ENCODE measurements at regions not wholly inside any gene's neighbourhood (a gene's known extent, or its start where the extent isn't known, plus 50 kb on each side); places are given as distances from the start of the nearest gene placed in this dataset.

DNA sequence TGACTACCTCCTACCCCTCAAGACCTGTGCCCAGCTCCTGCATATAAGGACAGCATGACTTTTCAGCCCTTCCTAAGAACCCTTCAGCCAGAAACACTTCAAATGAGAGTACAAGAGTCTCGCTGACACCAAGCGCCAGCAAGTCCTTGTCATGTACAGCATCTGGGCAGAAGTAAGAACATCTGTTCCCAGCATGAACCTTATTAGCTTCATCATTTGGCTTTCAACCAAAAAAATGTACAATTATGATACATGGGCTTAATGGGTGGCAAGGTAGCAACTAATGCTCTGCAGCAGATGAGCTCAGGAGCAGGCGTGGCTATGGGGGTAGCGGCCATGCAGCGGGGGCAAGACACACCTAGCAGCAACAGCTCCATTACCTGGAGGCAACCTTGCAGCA is 487.6 kb downstream of the COG6 start:
- no peak for DNase-seq (ENCODE audit: low read depth)

DNA sequence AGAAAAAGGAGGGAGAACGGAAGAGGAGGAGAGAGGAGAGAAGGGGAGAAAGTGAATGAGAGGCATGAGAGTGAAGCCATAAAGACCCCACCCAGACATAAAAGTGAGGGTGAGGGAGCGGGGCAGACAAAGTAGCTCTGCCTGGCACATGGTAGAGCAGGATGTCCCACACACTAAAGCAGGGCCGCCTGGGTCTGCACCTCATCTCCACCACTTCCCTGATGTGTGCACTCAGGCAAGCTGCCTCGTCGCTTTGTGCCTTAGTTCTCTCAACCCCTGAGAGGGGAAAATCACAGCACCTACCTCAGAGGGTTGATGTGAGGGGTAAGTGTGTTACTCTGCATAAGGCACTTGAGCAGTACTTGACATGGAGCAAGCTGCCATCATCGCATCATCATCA is 488.1 kb downstream of the COG6 start:
- DNase-seq (ENCODE audit: low read depth): no peak

DNA sequence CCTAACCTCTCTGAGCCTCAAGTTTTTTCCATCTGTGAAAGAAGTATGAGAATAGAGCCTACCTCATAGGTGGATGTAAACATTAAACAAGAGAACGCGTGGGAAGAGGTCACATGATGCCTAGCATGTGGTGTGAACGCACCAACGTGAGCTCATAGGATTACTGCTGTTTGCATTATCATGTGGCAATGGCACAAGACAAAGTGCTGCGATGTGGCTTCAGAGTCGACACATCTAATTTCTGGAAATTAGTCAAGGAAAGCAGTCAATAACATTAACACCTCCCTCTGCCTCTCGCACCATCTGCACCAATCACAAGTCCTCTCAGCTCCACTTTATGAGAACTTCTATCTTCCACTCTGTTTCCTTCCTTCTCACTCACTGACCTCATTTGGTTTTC is 489.7 kb downstream of the COG6 start:
- no peak for DNase-seq (ENCODE audit: low read depth)

DNA sequence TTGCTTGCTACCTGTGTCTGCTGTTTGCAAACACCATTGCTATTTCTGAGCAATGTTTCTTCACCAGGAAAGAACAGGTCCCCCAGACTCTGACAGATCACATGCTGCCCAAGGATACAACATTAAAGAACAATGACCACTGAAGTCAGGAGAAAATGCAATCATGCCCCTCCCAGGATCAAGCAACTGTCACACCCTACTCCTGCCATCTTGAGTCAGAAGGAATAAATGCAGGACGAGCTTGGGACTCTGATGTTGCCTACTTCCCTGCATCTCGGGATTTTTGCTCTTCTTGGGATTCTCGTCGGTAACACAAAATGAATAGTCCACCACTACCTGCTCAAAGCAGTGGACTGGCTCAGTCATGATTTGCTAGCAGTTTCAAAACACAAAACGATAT is 490.6 kb downstream of the COG6 start:
- no peak for DNase-seq (ENCODE audit: low read depth)

DNA sequence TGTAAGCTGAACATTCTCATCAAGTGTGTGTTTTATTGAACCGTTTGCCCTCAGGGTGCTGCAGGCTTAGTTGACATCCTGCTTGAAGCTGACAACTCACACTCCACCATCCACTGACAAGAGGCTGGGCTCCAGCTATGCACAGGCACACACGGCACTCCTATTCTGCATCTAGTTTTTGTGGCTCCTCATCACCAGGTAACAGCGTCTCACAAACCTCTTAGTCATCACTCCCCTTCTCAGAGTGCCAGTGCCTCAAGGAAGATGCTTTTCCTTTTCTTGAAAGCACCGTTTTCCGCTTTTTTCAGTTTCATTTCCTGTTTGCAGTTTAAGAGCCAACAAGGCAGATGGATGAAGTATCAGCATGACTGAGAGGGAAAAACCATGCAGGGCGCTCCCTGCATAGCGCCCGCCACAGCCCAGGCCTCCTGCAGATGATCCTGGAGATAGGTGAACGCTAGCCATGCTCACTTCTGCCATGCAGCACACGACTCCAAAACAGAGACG is 491.2 kb downstream of the COG6 start:
- DNase-seq (ENCODE audit: low read depth): peak; percentile 68

DNA sequence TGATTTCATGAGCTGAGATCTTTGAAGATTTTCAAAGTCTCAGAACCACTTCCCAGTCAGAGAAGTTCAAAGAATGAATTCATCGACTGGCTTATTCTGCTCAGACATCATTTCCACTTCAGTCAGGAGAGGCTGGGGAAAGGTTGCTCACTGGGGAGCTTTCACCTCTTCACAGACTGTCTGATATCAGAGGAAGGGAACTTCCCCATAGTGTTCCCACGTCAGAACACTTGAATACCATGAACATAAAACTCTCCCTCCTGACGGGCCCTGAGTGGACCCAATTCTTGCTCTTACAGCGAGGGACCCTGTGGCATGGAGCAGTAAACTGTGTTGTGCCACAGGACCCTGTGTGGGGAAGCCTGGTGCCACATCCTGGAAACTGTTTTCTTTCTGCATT is 492.6 kb downstream of the COG6 start:
- no peak for DNase-seq (ENCODE audit: low read depth)

DNA sequence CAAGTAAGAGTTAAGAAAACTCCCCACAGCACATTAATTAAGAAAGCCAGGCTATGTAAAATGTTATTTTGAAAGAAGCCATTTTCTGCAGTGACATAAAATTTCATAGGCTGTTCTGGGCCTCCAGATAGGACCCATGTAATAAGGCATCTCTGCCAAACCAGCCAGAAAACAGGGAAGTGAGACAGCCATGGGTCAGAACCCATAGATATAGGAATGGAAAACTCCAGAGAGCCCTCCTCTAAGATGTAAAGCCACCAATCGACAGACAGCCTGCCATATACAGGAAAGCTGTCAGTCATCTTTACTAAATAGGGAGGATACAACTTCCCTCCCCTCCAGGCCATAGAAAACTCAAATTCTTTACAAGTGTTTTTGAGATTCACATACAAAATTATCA is 493.3 kb downstream of the COG6 start:
- no peak for DNase-seq (ENCODE audit: low read depth)

DNA sequence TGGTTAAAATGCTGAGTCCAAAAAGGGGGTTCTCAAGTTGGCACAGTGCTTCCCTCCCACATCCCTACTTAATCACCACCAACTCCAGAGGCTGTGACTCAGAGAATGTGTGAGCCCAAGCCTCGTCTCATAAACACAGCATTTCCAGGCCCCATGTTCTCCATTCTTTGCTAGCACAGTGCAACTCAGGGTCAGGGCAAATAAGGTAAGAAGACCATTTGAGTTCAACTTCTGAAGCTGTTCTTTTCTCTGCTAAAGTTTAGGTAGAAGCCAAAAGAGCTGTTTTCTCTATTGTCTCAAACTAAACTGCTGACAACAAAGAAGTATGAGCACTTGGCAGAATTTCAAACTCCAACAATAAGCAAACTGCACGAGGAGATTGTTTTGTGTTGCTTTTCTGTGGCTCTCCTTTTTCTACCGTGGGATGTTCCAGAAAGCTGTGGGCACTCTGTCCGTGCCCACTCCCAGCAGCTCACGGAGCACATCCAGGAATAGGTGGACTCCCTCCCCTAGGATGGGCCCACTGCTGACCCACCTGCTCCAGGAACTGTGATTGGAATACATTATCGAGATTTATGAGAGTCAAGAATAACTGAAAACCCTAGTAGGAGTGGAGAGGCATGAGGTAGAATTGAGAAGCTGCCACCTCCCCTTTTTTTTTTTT is 494.3 kb downstream of the COG6 start:
- peak; percentile 89 for DNase-seq (ENCODE audit: low read depth)

DNA sequence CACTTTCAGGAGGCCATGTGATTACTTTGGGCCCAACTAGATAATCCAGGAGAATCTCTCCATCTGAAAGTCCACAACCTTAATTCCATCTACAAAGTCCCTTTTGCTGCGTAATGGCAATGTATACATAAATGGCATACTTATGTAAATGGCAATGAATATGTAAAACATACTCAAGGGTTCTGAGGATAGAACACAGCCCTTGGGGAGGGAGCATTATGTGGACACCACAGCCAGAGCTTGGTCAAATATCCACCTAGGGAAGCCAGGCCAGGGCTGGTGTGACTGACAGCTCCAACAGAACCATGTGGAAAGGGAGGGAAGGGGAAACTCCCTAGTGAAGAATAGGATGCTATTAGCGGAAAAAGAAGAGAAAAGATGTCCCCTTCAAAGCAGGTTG is 496.2 kb downstream of the COG6 start:
- DNase-seq (ENCODE audit: low read depth): no peak

DNA sequence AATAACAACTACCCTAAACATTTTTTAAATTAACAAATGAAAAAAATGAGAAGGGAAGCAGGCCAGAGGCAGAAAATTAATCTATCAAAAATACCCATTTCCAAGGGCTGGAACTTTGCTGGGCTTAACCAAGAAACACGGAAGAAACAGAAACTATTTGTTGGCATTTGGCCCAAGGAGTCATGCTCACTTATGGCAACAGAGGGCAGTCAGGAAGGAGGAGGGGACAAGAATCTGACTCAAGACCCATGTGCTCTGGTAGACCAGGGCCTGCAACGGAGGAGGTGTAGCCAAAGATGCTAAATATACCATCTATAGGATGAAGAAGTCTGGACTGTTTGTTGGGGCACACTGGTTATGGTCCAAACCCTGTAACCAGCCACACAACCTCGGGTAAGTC is 496.7 kb downstream of the COG6 start:
- DNase-seq (ENCODE audit: low read depth): peak; percentile 78

DNA sequence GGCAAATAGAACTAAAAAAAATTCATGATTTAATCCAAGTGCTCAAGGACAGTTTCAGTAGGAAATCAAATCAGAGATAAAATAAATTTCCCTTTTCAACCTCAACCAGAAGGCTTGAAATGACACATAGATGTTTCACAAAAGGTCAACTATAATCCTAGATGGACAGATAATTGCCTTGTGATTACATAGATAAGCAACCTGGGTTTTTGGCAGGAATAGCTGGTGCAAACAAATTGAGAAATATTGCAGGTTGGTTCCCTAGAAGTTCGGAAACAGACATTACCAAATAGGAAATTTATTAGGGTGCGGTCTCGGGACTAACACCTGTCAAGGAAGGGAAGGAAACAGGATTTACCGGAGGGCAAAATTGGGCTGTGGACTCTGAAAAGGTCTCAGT is 497.5 kb downstream of the COG6 start:
- no peak for DNase-seq (ENCODE audit: low read depth)

DNA sequence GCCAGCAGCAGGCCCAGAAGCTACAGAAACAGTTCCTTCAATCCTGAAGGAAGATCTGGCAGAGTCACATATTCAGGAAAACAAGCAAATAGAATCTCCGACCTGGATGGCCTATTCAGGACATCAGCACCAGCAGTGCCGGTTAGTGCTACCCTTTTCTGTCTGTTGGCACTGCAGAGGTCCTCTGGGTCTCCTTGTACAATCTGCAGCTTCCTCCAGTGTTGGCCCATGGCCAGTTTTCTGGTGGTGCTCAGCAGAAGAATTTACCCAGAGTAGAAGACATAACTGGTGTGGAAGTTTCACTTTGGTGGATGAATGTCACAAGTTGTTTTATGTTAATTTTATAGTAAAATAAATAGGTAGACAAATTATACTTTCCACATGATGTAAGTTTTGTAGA is 498.1 kb downstream of the COG6 start:
- no peak for DNase-seq (ENCODE audit: low read depth)

DNA sequence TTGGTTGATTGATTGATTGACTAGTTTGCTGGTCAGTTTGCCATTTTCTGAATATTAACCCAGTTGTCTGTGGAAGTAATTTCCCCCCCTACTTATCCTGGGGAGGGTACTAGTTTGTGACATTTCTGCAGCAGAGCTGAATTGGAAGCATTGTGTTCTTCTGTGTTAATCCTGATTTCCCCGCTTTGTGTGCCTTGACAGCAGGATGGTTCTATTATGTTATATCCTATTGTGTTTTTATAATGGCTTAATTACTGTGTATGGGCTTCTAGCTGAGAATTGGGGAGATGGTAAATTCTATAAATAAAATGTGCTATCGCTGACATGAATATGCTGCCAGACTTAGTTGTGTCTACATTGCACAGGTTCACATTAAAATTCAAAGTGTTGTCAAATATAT is 499.7 kb downstream of the COG6 start:
- no peak for DNase-seq (ENCODE audit: low read depth)

DNA sequence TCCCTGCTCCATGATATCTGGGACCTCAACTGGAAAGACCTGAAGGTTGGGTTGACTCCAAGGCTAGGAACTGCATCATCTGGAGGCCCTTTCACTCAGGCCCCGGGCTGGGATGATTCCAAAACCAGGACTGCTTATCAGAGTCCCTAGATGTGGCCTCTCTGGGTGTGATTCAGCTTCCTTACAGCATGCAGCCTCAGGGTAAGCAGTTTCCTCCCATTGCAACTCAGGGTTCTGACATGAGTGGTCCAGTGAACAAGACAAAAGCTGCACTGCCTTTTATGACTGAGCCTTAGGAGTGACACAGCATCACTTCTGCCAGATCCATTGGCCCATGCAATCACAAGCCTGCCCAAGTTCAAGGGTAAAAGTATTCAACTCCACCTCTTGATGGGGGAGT is 502.8 kb downstream of the COG6 start:
- peak; percentile 81 for DNase-seq (ENCODE audit: low read depth)

DNA sequence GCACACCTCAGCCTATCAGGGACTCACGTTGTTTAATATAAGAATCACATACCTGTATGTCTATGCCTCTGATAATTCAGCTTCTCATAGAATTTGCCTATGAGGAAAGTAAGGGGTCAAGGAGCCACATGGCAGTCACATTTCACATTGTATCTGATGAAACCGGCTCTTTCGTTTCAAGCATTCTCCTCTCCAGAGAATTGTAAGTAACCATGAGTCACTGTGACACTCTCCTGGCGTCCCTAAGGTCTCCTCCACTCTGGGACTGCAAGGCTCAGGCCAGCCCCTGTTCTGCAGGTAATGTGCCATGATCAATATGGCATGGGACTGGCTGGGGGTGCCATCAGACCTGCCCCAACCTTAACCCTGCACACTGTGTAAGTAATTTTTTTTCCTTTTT is 503.3 kb downstream of the COG6 start:
- no peak for DNase-seq (ENCODE audit: low read depth)

DNA sequence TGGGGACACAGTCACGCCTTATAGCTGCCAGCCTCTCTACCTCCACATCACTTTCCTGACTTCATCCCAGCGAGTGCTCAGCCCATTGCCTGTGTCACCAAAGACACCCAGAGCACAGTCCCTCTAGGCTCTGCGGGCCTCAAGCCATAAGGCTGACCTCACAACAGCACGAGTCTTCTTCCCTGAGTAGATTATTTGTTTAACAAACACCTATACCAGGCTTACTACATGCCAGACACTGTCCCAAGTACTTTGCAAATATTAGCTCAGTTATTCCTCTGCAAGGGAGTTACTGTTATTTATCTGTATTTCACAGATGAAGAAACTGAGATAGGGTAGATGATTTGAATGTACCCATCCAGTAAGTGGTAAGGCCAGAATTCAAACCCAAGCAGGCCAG is 504.3 kb downstream of the COG6 start:
- no peak for DNase-seq (ENCODE audit: low read depth)

DNA sequence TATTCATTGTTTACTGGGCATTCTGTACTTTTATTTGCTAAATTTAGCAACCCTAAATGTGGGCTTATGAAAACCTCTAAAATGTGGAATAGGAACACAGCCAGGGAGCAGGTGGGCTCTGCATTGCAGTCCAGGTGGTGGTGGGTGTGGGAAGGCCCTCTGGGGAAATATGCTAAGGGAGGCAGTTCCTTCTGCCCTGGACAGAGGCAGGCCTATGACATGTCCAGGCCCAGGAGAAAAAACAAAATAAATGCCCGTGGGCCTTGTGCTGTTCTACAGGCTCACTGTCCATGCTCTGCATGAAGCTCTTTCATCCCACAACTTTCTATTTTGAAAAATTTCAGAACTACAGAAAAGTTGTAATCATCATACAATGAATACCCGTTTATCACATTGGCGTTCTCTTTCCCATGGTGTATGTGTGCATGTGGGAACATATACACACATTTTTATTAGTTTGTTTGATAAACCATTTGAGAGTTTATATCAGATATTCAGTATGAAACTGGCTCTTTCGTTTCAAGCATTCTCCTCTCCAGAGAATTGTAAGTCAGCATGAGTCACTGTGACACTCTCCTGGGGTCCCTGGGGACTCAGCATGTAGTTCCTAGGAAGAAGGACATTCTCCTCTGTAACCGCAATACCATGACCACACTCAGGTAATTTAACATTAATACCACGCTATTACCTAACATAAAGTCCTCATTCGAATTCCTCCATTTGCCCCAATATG is 505.3 kb downstream of the COG6 start:
- peak; percentile 50 for DNase-seq (ENCODE audit: low read depth)

DNA sequence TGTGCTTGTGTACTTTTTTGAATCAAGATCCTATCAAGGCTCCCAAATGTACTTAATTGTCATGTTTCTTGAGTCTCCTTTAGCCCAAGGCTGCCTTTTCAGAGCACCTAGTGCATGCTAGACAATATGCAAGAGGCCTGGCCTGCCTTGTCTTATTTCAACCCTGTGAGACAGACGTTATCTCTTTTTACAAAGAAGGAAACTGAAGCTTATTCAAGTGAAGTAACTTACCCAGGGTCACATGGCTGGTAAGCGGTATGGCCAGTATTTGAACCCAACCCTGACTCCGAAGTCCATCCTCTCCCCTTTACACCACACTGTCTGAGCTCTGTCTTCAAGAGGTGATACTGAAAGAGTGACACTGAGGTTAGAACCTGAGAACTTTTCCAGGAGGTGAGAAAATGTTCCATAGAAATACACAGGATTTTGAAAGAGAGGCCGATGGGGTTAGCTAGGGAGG is 505.1 kb downstream of the FOXO1 start:
- no peak for DNase-seq (ENCODE audit: low read depth)

DNA sequence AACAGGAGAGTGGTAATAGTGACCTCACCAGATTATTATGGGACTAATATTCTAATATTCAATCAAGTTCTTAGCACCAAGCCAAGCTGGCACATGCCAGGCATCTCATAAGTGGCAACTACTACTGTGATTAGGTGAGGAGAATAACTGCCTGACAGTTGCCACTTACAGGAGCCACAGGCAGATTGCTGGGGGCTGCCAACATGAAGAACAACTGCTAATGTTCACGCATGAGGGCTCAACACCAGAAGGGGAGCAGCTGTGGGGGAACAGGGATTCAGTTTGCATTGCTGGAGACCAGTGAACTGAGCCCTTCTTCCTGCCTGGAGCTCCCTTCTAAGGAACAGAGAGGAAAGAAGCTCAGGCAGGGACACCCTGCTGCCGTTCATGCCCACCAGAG is 504.5 kb downstream of the FOXO1 start:
- DNase-seq (ENCODE audit: low read depth): no peak

DNA sequence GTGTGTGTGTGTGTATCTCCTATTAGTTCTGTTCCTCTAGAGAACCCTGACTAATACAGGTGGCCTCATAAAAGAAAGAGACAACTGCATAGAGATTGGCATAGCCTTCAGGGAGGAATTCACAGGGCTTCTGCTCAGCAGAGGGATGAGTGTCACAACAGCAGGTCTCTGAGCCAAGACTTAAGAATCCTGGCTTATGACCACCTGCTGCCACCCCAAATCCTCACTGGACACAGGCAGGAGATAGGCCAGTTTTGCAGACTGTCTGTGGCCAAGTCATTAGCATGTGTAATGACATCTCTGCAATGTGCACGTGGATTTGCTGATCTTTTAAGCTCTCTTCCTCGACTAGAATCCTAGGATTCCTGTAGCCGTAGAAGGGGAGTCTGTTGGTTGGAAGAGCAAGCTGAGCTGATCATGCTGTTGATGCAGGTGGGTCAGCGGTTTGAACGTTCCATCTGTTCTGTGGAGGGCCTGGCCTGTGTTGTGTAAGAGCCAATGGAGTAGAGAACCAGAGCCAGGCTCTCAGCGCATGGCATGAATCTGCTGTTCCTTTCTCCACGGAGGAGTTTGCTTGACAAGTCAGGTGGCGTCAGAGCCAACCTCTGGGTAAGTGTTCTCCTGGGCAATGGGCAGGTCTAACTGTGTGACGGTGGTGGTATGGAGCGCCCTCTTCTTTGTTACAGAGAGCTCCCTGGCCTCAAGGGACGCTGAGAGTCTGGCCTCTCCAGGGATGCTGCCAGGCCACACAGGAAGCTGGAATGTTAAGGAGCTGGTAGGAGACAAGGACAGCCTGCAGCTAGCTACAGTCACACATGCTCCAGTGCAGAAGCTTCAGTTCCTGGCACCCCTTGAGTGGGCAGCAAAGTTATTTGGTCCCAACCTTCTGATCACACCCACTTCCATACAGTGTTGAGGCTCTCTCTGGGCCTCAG is 503.1 kb downstream of the FOXO1 start:
- peak; percentile 35 for DNase-seq (ENCODE audit: low read depth)

DNA sequence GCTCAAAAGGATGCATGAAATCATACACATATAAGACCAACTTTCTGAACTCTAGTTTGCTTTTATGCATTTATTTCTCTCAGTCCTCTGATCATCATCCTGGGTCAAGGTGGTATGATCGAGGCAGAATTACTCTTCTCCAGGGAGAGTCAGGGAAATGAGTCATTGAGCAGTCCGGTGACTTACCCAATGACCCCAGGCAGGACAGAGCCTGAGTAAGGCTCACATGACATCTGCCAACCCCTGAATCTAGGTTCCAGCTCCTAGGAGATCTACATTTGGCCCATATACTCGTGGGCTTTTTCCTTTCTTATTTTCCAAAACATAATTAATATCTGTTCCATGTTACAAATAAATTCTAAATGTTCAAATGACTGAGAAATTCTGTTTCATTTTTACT is 502.3 kb downstream of the FOXO1 start:
- peak; percentile 74 for DNase-seq (ENCODE audit: low read depth)

DNA sequence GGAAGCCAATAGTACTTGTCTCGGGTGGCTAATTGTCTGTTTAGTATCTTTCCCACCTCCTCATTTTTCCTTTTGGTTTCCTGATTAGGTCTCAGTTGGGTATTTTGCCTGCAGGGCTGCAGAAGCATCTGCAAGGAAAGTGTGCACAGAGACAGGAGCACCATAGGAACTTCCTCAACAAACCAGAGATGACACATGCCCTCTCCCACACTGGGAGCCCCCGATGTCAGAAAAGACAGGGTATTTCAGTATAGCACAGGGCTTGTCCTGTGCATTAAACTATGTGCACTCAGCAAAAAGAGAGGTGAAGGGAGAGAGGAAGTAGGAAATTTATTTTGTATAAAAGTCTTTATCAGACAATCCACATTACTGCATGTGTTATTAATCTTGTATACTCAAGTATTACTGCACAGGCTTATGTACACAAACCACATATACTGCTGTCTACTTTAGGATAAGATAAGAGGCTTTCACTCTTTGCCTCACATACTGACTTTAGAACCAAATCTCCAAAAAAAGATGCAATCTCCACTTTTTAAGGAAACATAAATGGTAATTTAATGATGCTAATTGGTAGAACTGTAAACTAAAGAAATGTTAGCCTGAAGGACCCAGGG is 501.0 kb downstream of the FOXO1 start:
- no peak for DNase-seq (ENCODE audit: low read depth)
